ENCODE measurements at regions not wholly inside any gene's neighbourhood (a gene's known extent, or its start where the extent isn't known, plus 50 kb on each side); places are given as distances from the start of the nearest gene placed in this dataset.

- DNase-seq: no peak
- intact Hi-C loops (cut with DNase I): no loop called here
- Histone ChIP-seq H3K9me3 (ENCODE audit: control insufficient read depth, low read length) (no peaks in the 10 kb centered on the region), H3K4me1 (ENCODE audit: control insufficient read depth in 1 of 2, insufficient read depth in 2 of 2, low read length in 2 of 2) (no peaks in the 10 kb centered on the region), H3K4me3 (ENCODE audit: low read length in 2 of 2) (no peak overlapping the region), H3K27ac (ENCODE audit: low read depth in 1 of 2, low read length in 2 of 2) (no peak overlapping the region), H3K27me3 (ENCODE audit: control insufficient read depth in 1 of 2, insufficient read depth in 2 of 2, low read length in 1 of 2) (no peaks in the 10 kb centered on the region), H3K36me3 (ENCODE audit: control insufficient read depth in 1 of 2, insufficient read depth in 2 of 2, low read length in 1 of 2) (no peaks in the 10 kb centered on the region)
- no peak for ATAC-seq (ENCODE audit: low FRiP score)
- 56 to 66% methylated on average over 7 of the region's 7 CpGs for WGBS, 2 donors
Observed at GRCh38 chr13:74687442-74688182, 553.4 kb upstream of the KLF12 start.

DNA sequence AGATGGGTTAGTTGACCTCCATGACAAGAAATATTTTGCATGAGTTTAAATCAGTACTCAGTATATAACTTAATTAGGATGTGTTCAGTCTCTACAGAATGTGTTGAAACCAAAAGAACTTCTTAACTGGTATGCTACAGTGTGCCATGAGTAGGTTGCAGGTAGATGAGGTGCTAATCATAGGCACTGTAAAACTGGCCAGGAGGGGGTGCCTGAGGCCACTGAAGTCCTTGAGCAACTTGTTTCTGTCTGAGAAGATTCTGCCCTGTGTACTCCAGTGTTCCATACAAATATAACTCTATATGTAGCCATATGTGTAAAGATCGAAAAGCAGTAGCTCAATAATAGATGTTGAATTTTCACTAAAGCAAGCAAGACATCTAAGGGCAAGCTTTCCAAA is 549.2 kb upstream of the KLF12 start:
- ATAC-seq (ENCODE audit: low FRiP score) (no peak), DNase-seq (no peak)
- H3K4me3 ChIP-seq (ENCODE audit: low read length in 2 of 2): no peak overlapping the region
- no peaks in the 10 kb centered on the region for H3K9me3 ChIP-seq (ENCODE audit: control insufficient read depth, low read length)
- no peaks in the 10 kb centered on the region for H3K4me1 ChIP-seq (ENCODE audit: control insufficient read depth in 1 of 2, insufficient read depth in 2 of 2, low read length in 2 of 2)
- H3K27ac ChIP-seq (ENCODE audit: low read depth in 1 of 2, low read length in 2 of 2): no peak overlapping the region
- WGBS, 2 donors: 91 to 97% methylated on average over 1 of the region's 1 CpG
- no peaks in the 10 kb centered on the region for H3K36me3 ChIP-seq (ENCODE audit: control insufficient read depth in 1 of 2, insufficient read depth in 2 of 2, low read length in 1 of 2)
- intact Hi-C loops (cut with DNase I): no loop called here
- H3K27me3 ChIP-seq (ENCODE audit: control insufficient read depth in 1 of 2, insufficient read depth in 2 of 2, low read length in 1 of 2): no peaks in the 10 kb centered on the region

GRCh38 chr13:74682746-74683145 is 548.5 kb upstream of the KLF12 start:
- no peak for DNase-seq
- H3K36me3 ChIP-seq (ENCODE audit: control insufficient read depth in 1 of 2, insufficient read depth in 2 of 2, low read length in 1 of 2): no peaks in the 10 kb centered on the region
- intact Hi-C loops (cut with DNase I): no loop called here
- H3K4me3 ChIP-seq (ENCODE audit: low read length in 2 of 2): no peak overlapping the region
- ATAC-seq (ENCODE audit: low FRiP score): no peak
- H3K4me1 ChIP-seq (ENCODE audit: control insufficient read depth in 1 of 2, insufficient read depth in 2 of 2, low read length in 2 of 2): no peaks in the 10 kb centered on the region
- no peaks in the 10 kb centered on the region for H3K27me3 ChIP-seq (ENCODE audit: control insufficient read depth in 1 of 2, insufficient read depth in 2 of 2, low read length in 1 of 2)
- no peak overlapping the region for H3K27ac ChIP-seq (ENCODE audit: low read depth in 1 of 2, low read length in 2 of 2)
- WGBS, 2 donors: 78 to 82% methylated on average over 1 of the region's 1 CpG
- no peaks in the 10 kb centered on the region for H3K9me3 ChIP-seq (ENCODE audit: control insufficient read depth, low read length)

GRCh38 chr13:74681891-74682290 is 547.7 kb upstream of the KLF12 start:
- Histone ChIP-seq H3K36me3 (ENCODE audit: control insufficient read depth in 1 of 2, insufficient read depth in 2 of 2, low read length in 1 of 2) (no peaks in the 10 kb centered on the region), H3K27me3 (ENCODE audit: control insufficient read depth in 1 of 2, insufficient read depth in 2 of 2, low read length in 1 of 2) (no peaks in the 10 kb centered on the region), H3K27ac (ENCODE audit: low read depth in 1 of 2, low read length in 2 of 2) (no peak overlapping the region), H3K4me1 (ENCODE audit: control insufficient read depth in 1 of 2, insufficient read depth in 2 of 2, low read length in 2 of 2) (no peaks in the 10 kb centered on the region), H3K4me3 (ENCODE audit: low read length in 2 of 2) (no peak overlapping the region), H3K9me3 (ENCODE audit: control insufficient read depth, low read length) (no peaks in the 10 kb centered on the region)
- intact Hi-C loops (cut with DNase I): no loop called here
- ATAC-seq (ENCODE audit: low FRiP score) (no peak), DNase-seq (no peak)
- WGBS, 2 donors: 91% methylated on average over 3 of the region's 3 CpGs

DNA sequence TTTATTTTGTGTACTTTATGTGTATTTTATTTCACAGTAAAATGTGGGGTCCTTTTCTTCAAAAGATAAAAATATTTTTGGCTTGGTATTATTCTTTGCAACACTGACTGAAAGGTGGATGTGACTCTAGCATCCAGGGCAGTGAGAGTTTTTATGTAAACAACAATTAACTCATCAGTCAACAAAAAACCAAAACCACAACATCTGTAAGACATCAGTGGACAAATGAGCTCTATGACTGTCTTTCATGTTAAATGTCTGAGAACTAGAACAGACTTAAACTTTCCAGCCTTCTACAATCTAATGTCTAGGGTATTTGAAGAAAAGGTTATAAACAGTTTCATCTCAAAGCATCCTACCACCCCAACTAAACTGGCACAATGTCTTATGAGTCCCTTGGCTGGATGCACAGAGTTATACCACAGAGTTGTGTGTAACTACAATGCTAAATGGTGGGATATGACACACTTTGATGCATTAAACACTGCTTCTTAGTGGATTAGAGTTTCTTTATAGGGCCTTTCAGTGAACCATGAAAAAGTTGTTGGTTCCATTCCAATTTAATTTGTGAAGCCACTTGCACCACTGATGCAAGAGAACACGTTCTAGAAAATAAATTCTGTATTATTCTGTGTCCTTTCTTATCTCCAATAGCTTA is 544.2 kb upstream of the KLF12 start:
- 34 to 50% methylated on average over 1 of the region's 1 CpG for WGBS, 2 donors
- intact Hi-C loops (cut with DNase I): no loop called here
- Histone ChIP-seq H3K4me3 (ENCODE audit: low read length in 2 of 2) (no peak overlapping the region), H3K27ac (ENCODE audit: low read depth in 1 of 2, low read length in 2 of 2) (no peak overlapping the region), H3K36me3 (ENCODE audit: control insufficient read depth in 1 of 2, insufficient read depth in 2 of 2, low read length in 1 of 2) (no peaks in the 10 kb centered on the region), H3K27me3 (ENCODE audit: control insufficient read depth in 1 of 2, insufficient read depth in 2 of 2, low read length in 1 of 2) (no peaks in the 10 kb centered on the region), H3K9me3 (ENCODE audit: control insufficient read depth, low read length) (no peaks in the 10 kb centered on the region), H3K4me1 (ENCODE audit: control insufficient read depth in 1 of 2, insufficient read depth in 2 of 2, low read length in 2 of 2) (no peaks in the 10 kb centered on the region)
- ATAC-seq (ENCODE audit: low FRiP score): no peak
- DNase-seq: no peak

DNA sequence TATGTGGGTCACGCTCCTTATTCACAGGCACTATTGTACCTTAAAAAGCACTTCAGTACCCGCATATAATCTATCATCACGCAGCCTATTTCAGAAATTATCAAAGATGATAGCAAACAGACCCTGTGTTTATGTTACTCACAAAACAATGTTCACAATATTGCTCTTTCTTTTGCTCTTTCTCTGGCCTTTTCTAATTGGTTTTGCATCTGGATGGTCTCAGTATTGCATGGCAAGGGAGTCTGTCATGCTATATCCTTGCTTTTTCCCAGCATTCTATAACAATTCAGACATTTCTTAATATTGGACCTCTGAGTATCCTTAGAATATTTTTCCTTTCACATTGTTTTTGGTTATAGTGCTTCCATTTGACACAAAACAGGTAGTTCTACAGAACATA is 541.8 kb upstream of the KLF12 start:
- Histone ChIP-seq H3K27ac (ENCODE audit: low read depth in 1 of 2, low read length in 2 of 2) (no peak overlapping the region), H3K9me3 (ENCODE audit: control insufficient read depth, low read length) (no peaks in the 10 kb centered on the region), H3K4me3 (ENCODE audit: low read length in 2 of 2) (no peak overlapping the region), H3K4me1 (ENCODE audit: control insufficient read depth in 1 of 2, insufficient read depth in 2 of 2, low read length in 2 of 2) (no peaks in the 10 kb centered on the region), H3K27me3 (ENCODE audit: control insufficient read depth in 1 of 2, insufficient read depth in 2 of 2, low read length in 1 of 2) (no peaks in the 10 kb centered on the region), H3K36me3 (ENCODE audit: control insufficient read depth in 1 of 2, insufficient read depth in 2 of 2, low read length in 1 of 2) (no peaks in the 10 kb centered on the region)
- WGBS, 2 donors: 84 to 89% methylated on average over 3 of the region's 3 CpGs
- intact Hi-C loops (cut with DNase I): no loop called here
- DNase-seq (no peak), ATAC-seq (ENCODE audit: low FRiP score) (no peak)

GRCh38 chr13:74675182-74675581 is 541.0 kb upstream of the KLF12 start:
- whole genome bisulfite sequencing, 2 donors: 55 to 67% methylated on average over 5 of the region's 5 CpGs
- Histone ChIP-seq H3K4me3 (ENCODE audit: low read length in 2 of 2) (no peak overlapping the region), H3K36me3 (ENCODE audit: control insufficient read depth in 1 of 2, insufficient read depth in 2 of 2, low read length in 1 of 2) (no peaks in the 10 kb centered on the region), H3K9me3 (ENCODE audit: control insufficient read depth, low read length) (no peaks in the 10 kb centered on the region), H3K27me3 (ENCODE audit: control insufficient read depth in 1 of 2, insufficient read depth in 2 of 2, low read length in 1 of 2) (no peaks in the 10 kb centered on the region), H3K27ac (ENCODE audit: low read depth in 1 of 2, low read length in 2 of 2) (no peak overlapping the region), H3K4me1 (ENCODE audit: control insufficient read depth in 1 of 2, insufficient read depth in 2 of 2, low read length in 2 of 2) (no peaks in the 10 kb centered on the region)
- intact Hi-C loops (cut with DNase I): no loop called here
- no peak for DNase-seq
- no peak for ATAC-seq (ENCODE audit: low FRiP score)

- ATAC-seq (ENCODE audit: low FRiP score): no peak
- DNase-seq: no peak
- no peaks in the 10 kb centered on the region for H3K4me1 ChIP-seq (ENCODE audit: control insufficient read depth in 1 of 2, insufficient read depth in 2 of 2, low read length in 2 of 2)
- intact Hi-C loops (cut with DNase I): no loop called here
- no peak overlapping the region for H3K4me3 ChIP-seq (ENCODE audit: low read length in 2 of 2)
- WGBS, 2 donors: 82 to 93% methylated on average over 1 of the region's 1 CpG
- H3K9me3 ChIP-seq (ENCODE audit: control insufficient read depth, low read length): no peaks in the 10 kb centered on the region
- H3K36me3 ChIP-seq (ENCODE audit: control insufficient read depth in 1 of 2, insufficient read depth in 2 of 2, low read length in 1 of 2): no peaks in the 10 kb centered on the region
- no peak overlapping the region for H3K27ac ChIP-seq (ENCODE audit: low read depth in 1 of 2, low read length in 2 of 2)
- H3K27me3 ChIP-seq (ENCODE audit: control insufficient read depth in 1 of 2, insufficient read depth in 2 of 2, low read length in 1 of 2): no peaks in the 10 kb centered on the region
Observed at GRCh38 chr13:74674720-74675119, 540.5 kb upstream of the KLF12 start.

DNA sequence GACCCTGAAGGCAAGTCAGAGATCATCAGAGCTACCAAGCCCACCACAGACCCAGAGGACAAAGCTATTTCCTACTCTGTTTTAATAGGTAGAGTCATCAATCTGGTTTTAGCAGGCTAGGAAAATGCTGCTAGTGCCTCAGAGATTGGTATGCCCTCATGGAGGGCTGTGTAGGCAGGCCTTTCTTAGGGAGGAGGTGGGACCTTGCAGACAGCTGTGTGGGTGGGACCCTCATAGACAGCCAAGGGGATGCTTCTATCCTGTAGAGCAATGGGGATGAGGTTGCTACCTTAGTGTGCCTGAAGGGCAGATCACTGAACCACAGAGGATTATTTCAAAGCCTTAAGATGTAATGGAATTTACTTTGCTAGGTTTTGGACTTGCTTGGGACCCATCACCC is 534.9 kb upstream of the KLF12 start:
- intact Hi-C loops (cut with DNase I): no loop called here
- no peaks in the 10 kb centered on the region for H3K27me3 ChIP-seq (ENCODE audit: control insufficient read depth in 1 of 2, insufficient read depth in 2 of 2, low read length in 1 of 2)
- no peak for ATAC-seq (ENCODE audit: low FRiP score)
- no peak for DNase-seq
- no peaks in the 10 kb centered on the region for H3K9me3 ChIP-seq (ENCODE audit: control insufficient read depth, low read length)
- H3K27ac ChIP-seq (ENCODE audit: low read depth in 1 of 2, low read length in 2 of 2): no peak overlapping the region
- no peaks in the 10 kb centered on the region for H3K36me3 ChIP-seq (ENCODE audit: control insufficient read depth in 1 of 2, insufficient read depth in 2 of 2, low read length in 1 of 2)
- H3K4me1 ChIP-seq (ENCODE audit: control insufficient read depth in 1 of 2, insufficient read depth in 2 of 2, low read length in 2 of 2): no peaks in the 10 kb centered on the region
- no peak overlapping the region for H3K4me3 ChIP-seq (ENCODE audit: low read length in 2 of 2)
